HG03460 (cell line): ENCODE measurements at regions not wholly inside any gene's neighbourhood (a gene's known extent, or its start where the extent isn't known, plus 50 kb on each side); places are given as distances from the start of the nearest gene placed in this dataset.
"Not testable (repeated sequence)": the region's sequence is repeated elsewhere in the genome, so short reads cannot be mapped to it uniquely, and the experiment has no call there.

ENCODE experiments used
- ATAC-seq: cut with Tn5 transposase; IDR thresholded peaks from one replicate; pipeline ENCODE4 v1.9.1; 2021; ENCODE audit not compliant: unreplicated experiment

GRCh38 chr5:166804223-166804622 lies 1487.2 kb upstream of the WWC1 start:
- ATAC-seq: not testable (repeated sequence)

GRCh38 chr5:166804693-166805092 lies 1486.8 kb upstream of the WWC1 start:
- not testable (repeated sequence) for ATAC-seq

- not testable (repeated sequence) for ATAC-seq
These were observed 1481.3 kb upstream of the WWC1 start for GRCh38 chr5:166810093-166810658.

- ATAC-seq: no peak
These were observed 1480.7 kb upstream of the WWC1 start for GRCh38 chr5:166810721-166811120.

- ATAC-seq: no peak
These were observed 1468.1 kb upstream of the WWC1 start for GRCh38 chr5:166823360-166823759.

- no peak for ATAC-seq
These were observed 1457.2 kb upstream of the WWC1 start for GRCh38 chr5:166834246-166834645.

GRCh38 chr5:166845044-166845443 lies 1446.4 kb upstream of the WWC1 start:
- no peak for ATAC-seq

GRCh38 chr5:166856791-166857190 lies 1434.7 kb upstream of the WWC1 start:
- ATAC-seq: no peak

- no peak for ATAC-seq
These were observed 1431.0 kb upstream of the WWC1 start for GRCh38 chr5:166860426-166860825.

GRCh38 chr5:166862581-166862980 lies 1428.9 kb upstream of the WWC1 start:
- no peak for ATAC-seq

GRCh38 chr5:166865206-166865605 lies 1426.2 kb upstream of the WWC1 start:
- ATAC-seq: no peak

GRCh38 chr5:166880456-166880855 lies 1411.0 kb upstream of the WWC1 start:
- ATAC-seq: no peak

GRCh38 chr5:166881802-166882201 lies 1409.6 kb upstream of the WWC1 start:
- ATAC-seq: no peak

- no peak for ATAC-seq
These were observed 1408.4 kb upstream of the WWC1 start for GRCh38 chr5:166883016-166883415.

GRCh38 chr5:166898166-166898565 lies 1393.3 kb upstream of the WWC1 start:
- ATAC-seq: no peak

- ATAC-seq: no peak
These were observed 1392.1 kb upstream of the WWC1 start for GRCh38 chr5:166899343-166899742.

GRCh38 chr5:166904571-166904970 lies 1386.9 kb upstream of the WWC1 start:
- no peak for ATAC-seq

- ATAC-seq: no peak
These were observed 1384.3 kb upstream of the WWC1 start for GRCh38 chr5:166906991-166907713.

GRCh38 chr5:166909040-166909439 lies 1382.4 kb upstream of the WWC1 start:
- ATAC-seq: no peak

GRCh38 chr5:166909926-166910325 lies 1381.5 kb upstream of the WWC1 start:
- ATAC-seq: no peak

- ATAC-seq: no peak
These were observed 1380.5 kb upstream of the WWC1 start for GRCh38 chr5:166910995-166911394.

- no peak for ATAC-seq
These were observed 1375.4 kb upstream of the WWC1 start for GRCh38 chr5:166916021-166916420.

GRCh38 chr5:166926138-166926537 lies 1365.3 kb upstream of the WWC1 start:
- no peak for ATAC-seq
